ENCODE measurements at regions not wholly inside any gene's neighbourhood (a gene's known extent, or its start where the extent isn't known, plus 50 kb on each side); places are given as distances from the start of the nearest gene placed in this dataset.
A peak's percentile ranks its signal among the peaks of the same experiment; 100 is the strongest.

- no peak for TF ChIP-seq CTCF (conservative IDR thresholded peaks at IDR 0.05; ENCODE audit: low read depth, low read length)
- DNase-seq (ENCODE audit: low read depth): no peak
- H3K4me3 ChIP-seq (ENCODE audit: low read depth, low read length): no peak overlapping the region
Measured at GRCh38 chr1:80987824-80988223, 812.9 kb upstream of the ADGRL2 start.

- DNase-seq (ENCODE audit: low read depth): no peak
- H3K4me3 ChIP-seq (ENCODE audit: low read depth, low read length): no peak overlapping the region
- no peak for TF ChIP-seq CTCF (conservative IDR thresholded peaks at IDR 0.05; ENCODE audit: low read depth, low read length)
Measured at GRCh38 chr1:80987106-80987505, 813.6 kb upstream of the ADGRL2 start.

- no peak for TF ChIP-seq CTCF (conservative IDR thresholded peaks at IDR 0.05; ENCODE audit: low read depth, low read length)
- no peak for DNase-seq (ENCODE audit: low read depth)
- H3K4me3 ChIP-seq (ENCODE audit: low read depth, low read length): no peak overlapping the region
Measured at GRCh38 chr1:80982831-80983230, 817.9 kb upstream of the ADGRL2 start.

GRCh38 chr1:80973101-80973500 is 827.6 kb upstream of the ADGRL2 start:
- TF ChIP-seq CTCF (conservative IDR thresholded peaks at IDR 0.05; ENCODE audit: low read depth, low read length): no peak
- DNase-seq (ENCODE audit: low read depth): no peak
- H3K4me3 ChIP-seq (ENCODE audit: low read depth, low read length): no peak overlapping the region

GRCh38 chr1:80966266-80966665 is 834.5 kb upstream of the ADGRL2 start:
- no peak for DNase-seq (ENCODE audit: low read depth)
- H3K4me3 ChIP-seq (ENCODE audit: low read depth, low read length): no peak overlapping the region
- no peak for TF ChIP-seq CTCF (conservative IDR thresholded peaks at IDR 0.05; ENCODE audit: low read depth, low read length)

GRCh38 chr1:80962564-80962963 is 838.2 kb upstream of the ADGRL2 start:
- TF ChIP-seq CTCF (conservative IDR thresholded peaks at IDR 0.05; ENCODE audit: low read depth, low read length): no peak
- H3K4me3 ChIP-seq (ENCODE audit: low read depth, low read length): no peak overlapping the region
- DNase-seq (ENCODE audit: low read depth): peak; percentile 33

- H3K4me3 ChIP-seq (ENCODE audit: low read depth, low read length): no peak overlapping the region
- no peak for DNase-seq (ENCODE audit: low read depth)
Measured at GRCh38 chr1:80961464-80962190, 839.1 kb upstream of the ADGRL2 start.

More at GRCh38 chr1:80961464-80962190, 839.1 kb upstream of the ADGRL2 start:
- TF ChIP-seq CTCF (conservative IDR thresholded peaks at IDR 0.05; ENCODE audit: low read depth, low read length): no peak

Data from epithelial cell of proximal tubule (primary cell).